OCI-LY3 (cell line): ENCODE measurements at regions not wholly inside any gene's neighbourhood (a gene's known extent, or its start where the extent isn't known, plus 50 kb on each side); places are given as distances from the start of the nearest gene placed in this dataset.

Experiments
- H2AFZ ChIP-seq: fragments of 200-600, 300-600 bp; shearing (Covaris generic); 2 replicates; pipeline ENCODE4 v1.6.0; 2014; ENCODE audit warnings: antibody characterized with exemption, low read depth, low read length
- H3K27ac ChIP-seq: fragments of 200-600, 300-600 bp; sonication (generic); 2 replicates; pipeline ENCODE4 v1.5.1; 2014; ENCODE audit warnings: mild to moderate bottlenecking, low read length, moderate library complexity, mixed read lengths
- H3K27me3 ChIP-seq: fragments of 200-600, 300-600 bp; sonication (generic); 2 replicates; pipeline ENCODE4 v1.6.1; 2014; ENCODE audit warnings: low read depth, low read length, mixed read lengths
- H3K36me3 ChIP-seq: fragments of 200-600, 300-600 bp; sonication (generic); replicated peaks from 2 replicates; pipeline ENCODE3; 2014; ENCODE audit warnings: low read depth, low read length, mixed read lengths
- H3K4me1 ChIP-seq: fragments of 300-600, 200-600 bp; sonication (generic); 2 replicates; pipeline ENCODE4 v1.6.1; 2014; ENCODE audit warnings: low read length, mixed read lengths
- H3K4me2 ChIP-seq: fragments of 200-600, 300-600 bp; sonication (generic); 2 replicates; pipeline ENCODE4 v1.6.1; 2014; ENCODE audit warnings: low read length, mixed read lengths
- H3K4me3 ChIP-seq: fragments of 300-600, 200-600 bp; sonication (generic); 2 replicates; pipeline ENCODE4 v1.5.1; 2014; ENCODE audit warnings: antibody characterized with exemption, mild to moderate bottlenecking, low read length, moderate library complexity
- H3K79me2 ChIP-seq: fragments of 300-600, 200-600 bp; shearing (Covaris generic); 2 replicates; pipeline ENCODE4 v1.6.1; 2014; ENCODE audit warnings: mild to moderate bottlenecking, low read length, mixed read lengths
- H3K9ac ChIP-seq: fragments of 300-600, 200-600 bp; shearing (Covaris generic); 2 replicates; pipeline ENCODE4 v1.6.0; 2014; ENCODE audit warnings: mild to moderate bottlenecking, low read length, moderate library complexity
- H3K9me3 ChIP-seq: fragments of 200-600, 300-600 bp; shearing (Covaris generic); 2 replicates; pipeline ENCODE4 v1.6.1; 2014; ENCODE audit warnings: low read length, mixed read lengths; ENCODE audit not compliant: insufficient read depth
- H4K20me1 ChIP-seq: fragments of 200-600, 300-600 bp; sonication (generic); 2 replicates; pipeline ENCODE4 v1.6.1; 2016; ENCODE audit warnings: low read length, mixed read lengths; ENCODE audit not compliant: insufficient read depth
- CTCF ChIP-seq: fragments of 200-600, 300-600 bp; sonication (generic); IDR thresholded peaks from 2 replicates; pipeline ENCODE4 v1.5.1; 2014; ENCODE audit warnings: antibody characterized with exemption, low read length, low read depth
- EZH2phosphoT487 ChIP-seq: fragments of 200-600 bp; shearing (Covaris generic); IDR thresholded peaks from 2 replicates; pipeline ENCODE4 v1.6.1; 2018; ENCODE audit warnings: antibody characterized with exemption, mixed run types, low read depth

DNA sequence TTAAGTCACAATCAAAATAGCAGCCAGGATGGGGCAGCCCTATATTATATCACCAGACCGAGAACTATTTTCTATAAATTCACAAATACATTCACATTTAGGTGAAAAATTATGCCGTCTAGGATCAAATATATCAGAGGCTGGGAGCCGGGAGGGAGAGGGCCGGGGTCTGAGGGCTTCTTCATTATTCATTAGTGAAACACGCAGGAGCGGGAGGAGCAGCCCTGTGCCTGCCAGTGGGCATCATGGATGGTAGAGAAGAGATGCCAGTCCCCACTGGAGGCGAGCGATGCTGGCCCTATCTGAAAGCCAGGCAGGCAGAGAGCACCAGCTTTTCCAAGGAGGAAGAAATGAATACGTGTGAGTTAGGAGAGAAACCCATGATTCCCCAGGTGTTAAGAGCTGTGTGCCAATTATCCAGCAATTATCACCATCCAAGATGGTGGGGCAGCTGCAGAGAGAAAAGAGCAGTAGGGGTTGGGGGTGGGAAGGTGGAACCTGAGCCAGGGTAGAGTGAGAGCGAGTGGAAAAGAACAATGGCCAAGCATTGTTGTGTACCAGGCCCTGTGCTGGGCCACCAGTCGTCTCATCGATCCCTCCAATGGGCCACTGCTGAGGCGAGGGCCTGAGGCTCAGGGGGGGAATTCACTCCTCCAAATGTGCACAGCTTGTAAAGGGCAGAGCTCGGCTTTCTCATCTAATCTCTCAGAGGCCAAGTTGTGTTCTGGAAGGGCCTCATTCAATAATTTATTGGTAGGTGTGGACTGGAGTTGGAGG, 261.3 kb upstream of the TLE3 start:
- Histone ChIP-seq H3K4me1 (peaks cover 44% of the 10 kb centered on the region), H3K9ac (no peak overlapping the region), H3K36me3 (no peaks in the 10 kb centered on the region), H3K27ac (no peak overlapping the region), H3K9me3 (no peaks in the 10 kb centered on the region), H3K27me3 (no peaks in the 10 kb centered on the region), H4K20me1 (no peaks in the 10 kb centered on the region), H3K4me3 (no peak overlapping the region), H3K4me2 (no peak overlapping the region), H3K79me2 (peaks cover 66% of the 10 kb centered on the region), H2AFZ (no peak overlapping the region)
- no peak for TF ChIP-seq EZH2phosphoT487
- no peak for TF ChIP-seq CTCF

GRCh38 chr15:70358011-70358819, 260.5 kb upstream of the TLE3 start:
- no peak overlapping the region for H3K9ac ChIP-seq
- no peak overlapping the region for H2AFZ ChIP-seq
- H3K4me2 ChIP-seq = no peak overlapping the region
- peaks cover 62% of the 10 kb centered on the region for H3K79me2 ChIP-seq
- H3K4me3 ChIP-seq = no peak overlapping the region
- no peaks in the 10 kb centered on the region for H3K9me3 ChIP-seq
- no peak for TF ChIP-seq EZH2phosphoT487
- TF ChIP-seq CTCF = no peak
- H3K27me3 ChIP-seq = no peaks in the 10 kb centered on the region
- no peak overlapping the region for H3K27ac ChIP-seq
- no peaks in the 10 kb centered on the region for H4K20me1 ChIP-seq
- H3K4me1 ChIP-seq = peaks cover 36% of the 10 kb centered on the region
- H3K36me3 ChIP-seq = no peaks in the 10 kb centered on the region

GRCh38 chr15:70357453-70357852, 259.7 kb upstream of the TLE3 start:
- TF ChIP-seq CTCF = no peak
- no peak for TF ChIP-seq EZH2phosphoT487
- no peak overlapping the region for H3K4me2 ChIP-seq
- no peak overlapping the region for H3K4me3 ChIP-seq
- peaks cover 54% of the 10 kb centered on the region for H3K79me2 ChIP-seq
- no peaks in the 10 kb centered on the region for H3K9me3 ChIP-seq
- H3K4me1 ChIP-seq = peaks cover 28% of the 10 kb centered on the region
- H3K9ac ChIP-seq = no peak overlapping the region
- no peak overlapping the region for H3K27ac ChIP-seq
- H3K36me3 ChIP-seq = no peaks in the 10 kb centered on the region
- no peaks in the 10 kb centered on the region for H4K20me1 ChIP-seq
- no peaks in the 10 kb centered on the region for H3K27me3 ChIP-seq
- no peak overlapping the region for H2AFZ ChIP-seq

DNA sequence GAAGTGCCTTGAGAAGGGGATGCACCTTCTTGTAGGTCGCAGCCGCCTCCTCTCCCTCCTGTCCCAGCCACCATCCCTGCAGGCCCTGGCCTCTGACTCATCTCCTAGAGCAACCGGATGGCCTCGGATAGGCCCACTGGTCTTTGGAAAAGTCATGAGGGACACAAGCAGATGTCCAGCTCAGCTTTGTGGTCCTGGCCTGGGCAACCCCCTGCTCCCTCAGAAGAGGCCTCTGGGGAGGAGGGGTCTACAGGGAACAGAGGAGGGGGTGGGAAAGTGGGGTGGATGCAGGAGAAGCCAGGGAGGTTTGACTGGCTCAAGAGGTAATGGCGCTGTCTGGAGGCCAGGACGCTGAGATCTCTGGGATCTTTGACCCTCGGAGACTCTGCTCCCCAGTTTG, 259.2 kb upstream of the TLE3 start:
- H3K9ac ChIP-seq = no peak overlapping the region
- H3K4me1 ChIP-seq = peaks cover 23% of the 10 kb centered on the region
- no peaks in the 10 kb centered on the region for H3K27me3 ChIP-seq
- no peaks in the 10 kb centered on the region for H4K20me1 ChIP-seq
- H3K27ac ChIP-seq = no peak overlapping the region
- H2AFZ ChIP-seq = no peak overlapping the region
- H3K36me3 ChIP-seq = no peaks in the 10 kb centered on the region
- H3K4me2 ChIP-seq = no peak overlapping the region
- TF ChIP-seq CTCF (no peak), EZH2phosphoT487 (no peak)
- H3K9me3 ChIP-seq = no peaks in the 10 kb centered on the region
- H3K79me2 ChIP-seq = peaks cover 49% of the 10 kb centered on the region
- no peak overlapping the region for H3K4me3 ChIP-seq
